Erythroblast (primary cell): ENCODE measurements at regions not wholly inside any gene's neighbourhood (a gene's known extent, or its start where the extent isn't known, plus 50 kb on each side); places are given as distances from the start of the nearest gene placed in this dataset.

Experiments
- DNase-seq, 2 experiments: peaks; one replicate each; lab custom pipeline; 2025; lab: John Stamatoyannopoulos, UW
- GATA1 ChIP-seq: IDR thresholded peaks from 2 replicates; pipeline ENCODE4 v1.6.1; 2011; ENCODE audit warnings: low read depth, mild to moderate bottlenecking, control low read depth, low read length, moderate library complexity
- POLR2A ChIP-seq: IDR thresholded peaks from 2 replicates; pipeline ENCODE4 v1.6.1; 2011; ENCODE audit warnings: mild to moderate bottlenecking, low read length

DNA sequence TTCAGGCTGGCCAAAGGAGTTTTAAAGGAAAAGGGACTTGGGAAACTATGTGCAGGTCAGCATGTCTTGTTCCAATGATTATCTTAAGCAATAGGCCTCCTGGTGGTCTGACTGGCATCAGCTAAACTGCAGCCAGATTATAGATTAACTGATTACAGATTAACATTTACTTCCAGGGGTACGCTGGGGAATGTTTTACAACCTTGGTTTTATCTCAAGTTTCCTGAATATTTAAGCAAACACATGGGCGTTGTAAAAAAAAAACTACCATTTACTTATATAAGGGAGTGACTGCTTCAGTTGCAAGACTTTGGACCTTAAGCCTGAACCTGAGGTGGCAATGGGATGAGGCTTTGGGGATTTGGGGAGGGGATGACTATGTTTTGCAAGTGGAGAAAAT lies 600.6 kb upstream of the B3GALT2 start:
- DNase-seq, result no peak
- TF ChIP-seq POLR2A, result no peak
- no peak for TF ChIP-seq GATA1

DNA sequence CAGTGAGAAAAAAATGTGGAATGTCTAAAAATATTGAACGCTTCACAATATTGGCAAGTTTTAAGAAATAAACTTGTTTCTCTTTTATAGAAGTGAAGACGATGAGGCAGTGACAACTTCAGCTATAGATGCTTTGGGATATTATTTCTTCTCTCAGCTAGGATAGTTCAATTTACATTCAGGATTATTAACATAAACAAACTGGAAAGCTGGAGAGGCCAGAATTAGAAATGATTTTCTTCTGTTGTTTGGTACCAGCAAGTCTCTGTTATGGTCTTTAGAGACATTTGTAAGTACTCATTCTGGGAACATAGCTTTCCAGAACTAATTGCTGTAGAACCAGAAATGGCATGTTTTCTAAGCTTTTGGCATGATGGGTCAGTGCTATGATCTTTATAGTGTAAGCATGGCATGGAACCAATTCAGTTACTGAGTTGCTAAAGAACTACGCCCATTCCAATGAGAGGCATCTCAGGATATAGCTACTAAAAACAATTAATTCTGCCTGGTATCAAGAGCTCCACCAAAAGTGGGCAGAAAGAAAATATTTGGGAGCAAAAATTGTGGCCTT lies 599.5 kb upstream of the B3GALT2 start:
- DNase-seq, result no peak
- TF ChIP-seq GATA1, result no peak
- no peak for TF ChIP-seq POLR2A

DNA sequence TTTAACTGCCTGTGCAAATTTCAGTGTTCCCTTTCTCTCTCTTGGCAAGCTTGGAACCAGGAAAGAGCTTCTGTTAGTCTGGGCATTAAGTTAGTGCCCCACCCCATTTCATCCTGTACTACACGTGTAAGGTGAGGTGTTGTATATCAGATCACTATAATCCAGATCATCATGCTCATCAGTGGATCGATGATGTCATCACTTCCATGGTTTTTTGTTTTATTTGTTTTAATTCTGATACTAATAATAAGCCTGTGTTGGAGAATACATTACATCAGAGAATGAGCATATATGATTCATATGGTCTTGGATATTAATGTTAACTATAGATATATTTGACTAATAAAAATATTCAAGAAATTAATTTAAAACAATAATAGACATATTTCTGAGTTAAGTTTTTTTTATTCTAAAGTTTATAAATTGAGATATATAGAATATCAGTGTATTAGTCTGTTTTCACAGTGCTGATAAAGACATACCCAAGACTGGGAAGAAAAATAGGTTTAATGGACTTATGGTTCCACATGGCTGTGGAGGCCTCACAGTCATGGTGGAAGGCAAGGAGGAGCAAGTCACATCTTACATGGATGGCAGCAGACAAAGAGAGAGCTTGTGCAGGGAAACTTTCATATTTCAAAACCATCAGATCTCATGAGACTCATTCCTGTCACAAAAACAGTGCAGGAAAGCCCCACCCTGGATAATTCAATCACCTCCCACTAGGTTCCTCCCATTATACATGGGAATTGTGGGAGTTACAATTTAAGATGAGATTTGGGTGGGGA lies 588.3 kb upstream of the B3GALT2 start:
- TF ChIP-seq POLR2A, result no peak
- no peak for TF ChIP-seq GATA1
- DNase-seq, result no peak

DNA sequence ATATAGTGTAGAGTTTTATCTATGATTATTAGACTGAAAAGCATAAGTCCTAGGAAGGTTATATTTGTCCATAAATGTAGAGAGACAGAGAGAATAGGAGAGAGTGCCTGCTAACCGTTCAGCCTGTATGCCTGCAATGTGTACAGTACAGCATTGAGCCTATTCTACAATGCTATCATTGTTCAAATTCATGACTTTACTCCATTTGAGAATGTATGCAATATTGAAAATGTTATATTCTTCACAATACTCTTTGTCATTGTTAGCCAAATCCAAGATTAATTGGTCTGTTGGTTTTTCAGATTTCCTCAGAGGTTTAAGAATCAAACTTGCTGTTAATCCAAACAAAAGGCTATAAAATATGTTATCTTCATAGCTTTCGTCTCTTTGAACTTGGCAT lies 585.2 kb upstream of the B3GALT2 start:
- TF ChIP-seq GATA1 (no peak), POLR2A (no peak)
- no peak for DNase-seq

DNA sequence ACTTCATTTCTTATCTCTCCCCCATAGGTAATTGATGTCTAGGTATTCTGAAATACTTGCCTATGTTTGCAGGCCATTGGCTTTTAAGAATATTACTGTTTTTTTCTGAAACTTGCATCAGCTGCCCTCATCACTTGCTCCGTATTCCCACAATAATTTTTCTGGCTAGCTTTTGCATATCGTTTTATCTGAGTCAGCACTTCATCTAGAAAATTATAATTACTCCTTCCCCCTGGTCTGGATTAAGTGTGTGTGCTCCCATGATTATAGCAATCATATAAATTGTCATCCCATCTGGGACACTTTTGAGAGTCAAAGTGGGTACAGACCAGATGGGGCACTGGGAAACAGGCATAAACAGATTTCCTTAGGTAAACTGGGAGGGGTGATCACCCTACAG lies 583.2 kb upstream of the B3GALT2 start:
- peak in 1 of 2 experiments; percentile 13 for DNase-seq
- TF ChIP-seq POLR2A (no peak), GATA1 (no peak)

DNA sequence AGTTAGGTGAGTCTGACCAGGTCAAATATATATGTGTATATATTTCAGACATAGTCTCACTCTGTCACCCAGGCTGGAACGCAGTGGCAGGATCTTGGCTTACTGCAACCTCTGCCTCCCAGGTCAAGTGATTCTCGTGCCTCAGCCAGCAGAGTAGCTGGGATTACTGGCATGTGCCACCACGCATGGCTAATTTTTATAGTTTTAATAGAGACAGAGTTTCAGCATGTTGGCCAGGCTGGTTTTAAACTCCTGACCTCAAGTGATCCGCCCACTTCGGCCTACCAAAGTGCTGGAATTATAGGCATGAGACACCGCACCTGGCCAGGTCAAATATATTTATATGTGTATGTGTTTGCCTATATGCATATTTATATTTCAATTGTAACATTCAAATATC lies 581.5 kb upstream of the B3GALT2 start:
- no peak for DNase-seq
- no peak for TF ChIP-seq GATA1
- no peak for TF ChIP-seq POLR2A

DNA sequence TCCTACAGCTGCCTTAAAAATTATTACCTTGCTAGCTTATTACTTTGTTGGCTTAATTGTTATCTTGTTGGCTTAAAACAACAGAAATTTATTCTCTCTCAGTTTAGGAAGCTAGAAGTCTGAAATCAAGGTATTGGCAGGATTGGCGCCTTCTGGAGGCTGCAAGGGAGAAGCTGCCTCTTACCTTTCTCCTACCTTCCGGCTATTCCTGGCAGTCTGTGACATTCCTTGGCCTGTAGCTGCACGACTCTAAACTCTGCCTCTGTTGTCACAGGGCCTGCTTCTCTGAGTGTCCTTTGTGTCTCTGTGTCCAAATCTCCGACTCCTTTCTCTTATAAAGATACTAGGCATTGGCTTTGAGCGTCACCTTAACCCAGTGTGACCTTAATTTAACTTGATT lies 579.9 kb upstream of the B3GALT2 start:
- TF ChIP-seq POLR2A (no peak), GATA1 (no peak)

DNA sequence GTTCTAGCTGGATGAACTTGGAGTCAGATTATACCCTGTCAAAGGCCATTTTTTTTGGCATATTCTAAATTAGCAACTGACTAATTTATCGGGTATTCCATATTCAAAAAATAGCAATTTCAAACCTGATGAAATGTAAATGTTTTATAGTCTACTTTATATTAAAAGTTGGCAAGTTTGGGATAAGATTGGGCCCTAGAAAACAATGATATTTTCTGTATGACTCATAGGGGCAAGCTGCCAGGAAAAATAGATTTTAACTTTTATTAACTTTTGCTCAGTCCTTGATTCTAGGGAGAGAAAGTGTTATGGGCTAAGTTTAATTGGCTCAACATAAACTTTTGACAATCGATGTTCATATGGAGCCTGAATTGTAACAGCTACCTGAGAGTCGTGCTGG lies 576.9 kb upstream of the B3GALT2 start:
- DNase-seq, result no peak
- no peak for TF ChIP-seq POLR2A
- TF ChIP-seq GATA1, result no peak

More for the DNA sequence above, 579.9 kb upstream of the B3GALT2 start:
- DNase-seq, result no peak

DNA sequence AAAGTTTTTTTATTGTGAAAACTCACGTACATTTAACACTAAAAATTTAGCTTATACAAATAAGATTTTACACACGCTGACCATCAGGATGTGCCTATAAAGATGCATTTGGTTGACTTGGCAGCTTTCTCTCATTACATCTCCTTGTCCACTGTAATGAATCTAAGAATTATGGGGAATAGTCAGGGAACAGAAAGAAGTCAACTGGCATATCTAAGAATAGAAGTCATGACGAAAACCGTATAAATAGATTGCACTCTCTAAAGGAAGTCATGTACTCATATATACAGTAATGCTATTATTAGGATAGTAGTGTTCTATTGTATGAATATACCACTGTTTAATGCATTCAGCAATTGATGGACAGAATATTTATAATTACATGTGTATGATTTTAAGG lies 575.8 kb upstream of the B3GALT2 start:
- DNase-seq, result no peak
- TF ChIP-seq POLR2A (no peak), GATA1 (no peak)

DNA sequence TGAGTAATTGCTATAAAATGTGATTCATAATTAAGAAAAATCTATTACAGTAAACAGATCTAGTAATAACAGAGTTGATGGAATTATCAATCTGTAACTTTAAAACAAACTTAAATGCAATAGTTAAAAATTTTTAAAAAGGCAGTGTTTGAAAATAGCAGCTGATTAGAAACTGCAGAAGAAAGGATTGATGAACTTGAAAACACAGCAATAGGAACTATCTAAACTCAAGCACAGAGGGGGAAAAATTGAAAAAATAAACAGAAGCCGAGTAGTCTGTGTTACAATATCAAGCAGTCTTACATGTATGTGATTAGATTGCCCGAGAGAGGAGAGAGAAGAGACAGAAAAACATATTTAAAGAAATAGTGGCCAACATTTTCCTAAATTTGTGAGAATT lies 569.0 kb upstream of the B3GALT2 start:
- no peak for TF ChIP-seq POLR2A
- no peak for TF ChIP-seq GATA1
- no peak for DNase-seq

DNA sequence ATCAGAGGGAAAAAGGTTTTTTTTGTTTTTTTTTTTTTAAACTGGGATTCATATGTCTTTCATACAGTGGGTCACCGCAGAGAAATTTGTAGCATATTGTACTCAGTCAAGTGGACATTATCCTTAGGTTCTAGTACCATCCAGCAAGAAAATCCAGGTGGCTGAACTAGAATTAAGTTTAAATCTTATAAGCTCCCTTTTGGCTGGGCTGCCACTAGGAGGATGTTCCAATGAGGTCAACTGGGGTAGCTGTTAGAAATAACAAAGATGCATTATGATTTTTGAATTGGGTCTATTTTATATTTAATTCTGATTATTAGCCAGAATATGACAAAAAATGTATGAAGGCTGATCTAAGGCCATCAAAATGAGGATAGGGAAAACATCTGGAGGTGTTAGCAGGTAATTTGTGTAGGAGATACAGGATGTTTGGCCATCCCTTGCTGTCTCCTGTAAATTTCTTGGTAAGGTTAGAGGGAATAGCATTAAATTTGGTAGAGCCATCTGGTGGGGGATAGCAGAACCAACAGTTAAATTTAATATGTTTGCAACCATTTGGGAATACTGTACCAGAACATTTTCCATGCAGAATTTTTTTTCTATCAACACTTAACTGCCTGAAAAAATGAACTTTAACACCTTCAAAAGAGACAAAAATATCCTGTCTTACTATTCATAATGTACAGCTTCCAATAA lies 568.5 kb upstream of the B3GALT2 start:
- DNase-seq, result peak in 1 of 2 experiments; percentile 2

DNA sequence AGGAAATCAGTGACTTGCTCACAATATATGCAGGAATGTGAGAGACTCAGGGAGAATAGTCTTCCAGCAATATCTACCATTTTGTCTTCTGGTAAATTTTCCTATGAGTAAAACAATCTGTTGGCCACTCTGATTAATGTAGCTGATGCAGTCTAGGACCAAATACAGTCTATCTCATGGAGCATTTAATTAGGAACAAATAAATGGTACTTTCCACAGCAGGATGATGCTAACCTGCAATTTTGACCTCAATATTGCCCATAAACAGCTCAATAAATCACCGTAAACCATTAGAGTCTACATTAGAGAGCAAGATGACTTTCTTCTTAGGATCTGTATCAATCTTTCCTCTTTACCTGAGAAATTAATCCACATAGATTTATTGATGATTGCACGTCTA lies 567.7 kb upstream of the B3GALT2 start:
- TF ChIP-seq POLR2A (no peak), GATA1 (no peak)
- no peak for DNase-seq

More for the DNA sequence above, 568.5 kb upstream of the B3GALT2 start:
- TF ChIP-seq POLR2A (no peak), GATA1 (no peak)

DNA sequence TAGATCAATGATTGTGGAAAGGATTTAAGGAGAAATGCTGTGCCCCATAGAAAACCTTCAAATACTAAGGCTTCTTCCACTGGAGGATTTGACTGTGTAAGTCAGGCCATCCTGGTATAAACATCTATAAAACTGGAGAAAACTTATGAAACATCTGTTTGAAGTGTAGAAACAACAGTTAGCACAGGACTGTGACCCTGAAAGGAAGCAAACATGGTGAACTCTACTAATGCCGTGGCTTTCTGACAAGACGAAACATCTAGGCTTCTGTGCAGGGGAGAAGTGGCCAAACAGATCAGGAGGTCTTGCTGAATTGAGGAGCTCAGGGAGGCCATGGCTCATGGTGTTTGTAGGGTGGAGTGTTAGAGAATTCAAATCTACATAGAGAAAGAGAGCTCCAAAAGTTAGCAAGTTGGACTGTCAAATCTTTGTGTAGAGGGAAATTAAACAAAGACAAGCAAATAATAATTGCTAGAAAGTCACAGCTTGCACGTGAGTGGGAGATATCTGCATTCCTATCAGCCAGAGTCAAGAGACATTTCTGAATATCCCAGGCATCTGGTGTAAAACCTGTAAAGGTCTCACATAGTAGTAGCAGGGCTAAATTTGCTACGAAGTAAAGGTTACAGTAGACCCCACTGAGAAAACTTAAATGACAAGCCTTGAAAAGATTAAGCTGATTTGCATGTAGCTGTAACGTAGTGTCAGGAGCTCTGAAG lies 566.8 kb upstream of the B3GALT2 start:
- no peak for TF ChIP-seq POLR2A
- TF ChIP-seq GATA1, result no peak
- DNase-seq, result no peak
